Cardiac fibroblast (primary cell): ENCODE measurements at regions not wholly inside any gene's neighbourhood (a gene's known extent, or its start where the extent isn't known, plus 50 kb on each side); places are given as distances from the start of the nearest gene placed in this dataset.

Experiments used
- DNase-seq, 2 donors: peaks; one replicate each; pipeline versions ENCODE4 v3.0.0 to v3.0.0-alpha.2; 2010; ENCODE audit warnings: low read depth in 2 of 2
- H3K4me3 ChIP-seq, 2 donors: replicated peaks in 1 of 2; 1 replicate in 1 of 2; 2 replicates in 1 of 2; pipeline ENCODE4 v1.5.1; 2011; ENCODE audit warnings: low read depth in 2 of 2, low read length in 2 of 2, mild to moderate bottlenecking in 2 of 2, moderate library complexity in 1 of 2
- TF ChIP-seq, protein P1 (sequence below): IDR thresholded peaks from one replicate; pipeline ENCODE4 v1.5.1; 2011; ENCODE audit warnings: low read depth, mild to moderate bottlenecking, low read length, inconsistent platforms

DNA sequence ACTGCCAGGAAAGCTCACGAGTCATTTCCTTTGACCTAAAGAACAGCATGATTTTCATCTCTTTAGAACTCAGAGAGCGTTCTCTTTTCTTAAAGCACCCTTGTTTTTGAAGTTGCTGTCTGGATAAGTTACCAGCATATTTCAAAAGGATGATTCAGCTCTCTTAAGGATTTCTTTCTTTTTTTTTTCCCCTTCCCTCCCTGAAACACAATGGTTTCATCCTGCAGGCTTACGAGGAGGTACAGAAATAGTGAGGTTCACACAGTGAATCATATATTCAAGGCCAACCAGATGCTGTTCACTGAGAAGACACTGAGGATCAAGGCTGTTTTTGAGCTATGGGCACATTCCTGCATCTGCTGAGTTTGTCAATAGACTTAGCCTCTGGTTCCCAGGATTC is 257.2 kb downstream of the KIF4B start:
- H3K4me3 ChIP-seq: no peak overlapping the region
- TF ChIP-seq, protein P1, sequence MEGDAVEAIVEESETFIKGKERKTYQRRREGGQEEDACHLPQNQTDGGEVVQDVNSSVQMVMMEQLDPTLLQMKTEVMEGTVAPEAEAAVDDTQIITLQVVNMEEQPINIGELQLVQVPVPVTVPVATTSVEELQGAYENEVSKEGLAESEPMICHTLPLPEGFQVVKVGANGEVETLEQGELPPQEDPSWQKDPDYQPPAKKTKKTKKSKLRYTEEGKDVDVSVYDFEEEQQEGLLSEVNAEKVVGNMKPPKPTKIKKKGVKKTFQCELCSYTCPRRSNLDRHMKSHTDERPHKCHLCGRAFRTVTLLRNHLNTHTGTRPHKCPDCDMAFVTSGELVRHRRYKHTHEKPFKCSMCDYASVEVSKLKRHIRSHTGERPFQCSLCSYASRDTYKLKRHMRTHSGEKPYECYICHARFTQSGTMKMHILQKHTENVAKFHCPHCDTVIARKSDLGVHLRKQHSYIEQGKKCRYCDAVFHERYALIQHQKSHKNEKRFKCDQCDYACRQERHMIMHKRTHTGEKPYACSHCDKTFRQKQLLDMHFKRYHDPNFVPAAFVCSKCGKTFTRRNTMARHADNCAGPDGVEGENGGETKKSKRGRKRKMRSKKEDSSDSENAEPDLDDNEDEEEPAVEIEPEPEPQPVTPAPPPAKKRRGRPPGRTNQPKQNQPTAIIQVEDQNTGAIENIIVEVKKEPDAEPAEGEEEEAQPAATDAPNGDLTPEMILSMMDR: no peak
- DNase-seq: no peak

DNA sequence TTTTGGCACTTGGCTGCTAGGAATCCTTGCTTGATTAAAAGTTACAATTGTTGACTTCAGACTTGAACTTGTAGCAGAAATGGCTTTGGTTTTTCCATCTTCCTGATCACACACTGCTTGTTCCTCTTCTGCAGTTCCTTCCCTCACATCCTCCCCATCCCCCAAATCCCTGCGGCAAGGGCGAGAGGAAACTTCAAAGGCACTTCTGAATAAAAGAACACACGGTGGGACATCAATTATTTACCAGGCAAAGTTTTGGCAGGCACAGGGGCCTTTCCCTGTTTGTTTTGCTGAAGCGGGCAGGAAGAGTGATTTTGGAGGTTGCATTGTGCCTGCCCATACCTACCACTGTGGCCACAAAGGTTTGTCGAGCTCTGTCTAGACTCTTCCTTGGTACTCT is 260.9 kb downstream of the KIF4B start:
- H3K4me3 ChIP-seq: no peak overlapping the region
- no peak for DNase-seq
- TF ChIP-seq, protein P1: no peak

DNA sequence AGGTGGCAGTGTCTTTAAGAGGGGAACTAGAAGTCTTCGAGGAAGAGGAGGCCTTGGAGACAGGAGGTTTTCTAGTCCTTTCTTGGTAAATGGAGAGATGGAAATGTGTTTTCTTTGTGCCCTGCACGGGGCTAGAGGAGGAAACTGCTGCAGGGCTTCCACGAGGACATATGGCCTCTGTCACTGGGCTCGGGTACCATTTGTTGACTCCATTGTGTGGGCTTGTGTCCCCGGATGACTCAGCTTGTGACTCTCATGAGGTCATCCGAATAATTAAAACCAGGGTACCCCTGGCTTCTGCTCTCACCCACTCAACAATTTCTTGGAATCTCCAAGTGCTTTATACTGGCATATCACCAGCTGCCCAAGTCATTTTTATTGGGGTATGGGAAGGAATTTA is 261.7 kb downstream of the KIF4B start:
- TF ChIP-seq, protein P1: no peak

DNA sequence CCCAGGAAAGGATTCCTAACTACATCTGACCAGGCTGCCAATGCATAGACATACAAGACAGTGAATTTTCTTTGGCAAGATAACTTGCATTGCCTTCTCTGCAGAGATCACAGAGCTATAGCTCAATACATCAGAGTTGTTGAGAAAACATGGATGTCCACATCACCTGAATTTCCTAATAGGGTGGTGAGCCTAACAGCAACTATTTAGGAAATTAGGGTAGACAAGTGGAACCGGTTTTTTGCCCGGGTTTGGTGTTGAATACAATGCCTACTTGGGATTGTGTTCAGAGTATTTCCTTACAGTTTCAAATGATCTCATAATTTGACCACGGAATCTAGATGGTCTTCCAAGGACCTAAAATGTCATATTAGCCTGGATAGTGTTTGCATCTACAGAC is 262.7 kb downstream of the KIF4B start:
- no peak overlapping the region for H3K4me3 ChIP-seq
- DNase-seq: no peak
- TF ChIP-seq, protein P1: no peak

More for the DNA sequence above, 261.7 kb downstream of the KIF4B start:
- no peak for DNase-seq
- no peak overlapping the region for H3K4me3 ChIP-seq

DNA sequence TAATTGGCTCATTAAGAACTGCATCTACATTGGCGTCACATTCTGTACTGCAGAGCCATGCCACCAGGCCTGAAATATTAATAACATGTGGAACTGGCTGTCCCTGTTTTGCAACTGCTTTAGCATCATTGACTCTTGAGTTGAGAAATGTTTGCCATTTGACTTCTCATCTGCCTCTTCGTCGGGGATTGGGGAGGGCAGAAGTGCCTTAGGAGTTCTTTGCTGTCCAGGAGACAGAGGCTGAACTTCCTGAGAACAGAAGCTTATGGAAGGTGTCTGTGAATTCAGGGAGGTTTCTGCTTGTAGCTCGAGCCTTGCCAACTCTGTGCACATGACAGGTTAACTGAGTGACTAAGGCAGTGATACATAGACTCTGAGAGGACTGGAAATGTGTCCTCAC is 265.0 kb downstream of the KIF4B start:
- H3K4me3 ChIP-seq: no peak overlapping the region
- no peak for DNase-seq
- TF ChIP-seq, protein P1: no peak

DNA sequence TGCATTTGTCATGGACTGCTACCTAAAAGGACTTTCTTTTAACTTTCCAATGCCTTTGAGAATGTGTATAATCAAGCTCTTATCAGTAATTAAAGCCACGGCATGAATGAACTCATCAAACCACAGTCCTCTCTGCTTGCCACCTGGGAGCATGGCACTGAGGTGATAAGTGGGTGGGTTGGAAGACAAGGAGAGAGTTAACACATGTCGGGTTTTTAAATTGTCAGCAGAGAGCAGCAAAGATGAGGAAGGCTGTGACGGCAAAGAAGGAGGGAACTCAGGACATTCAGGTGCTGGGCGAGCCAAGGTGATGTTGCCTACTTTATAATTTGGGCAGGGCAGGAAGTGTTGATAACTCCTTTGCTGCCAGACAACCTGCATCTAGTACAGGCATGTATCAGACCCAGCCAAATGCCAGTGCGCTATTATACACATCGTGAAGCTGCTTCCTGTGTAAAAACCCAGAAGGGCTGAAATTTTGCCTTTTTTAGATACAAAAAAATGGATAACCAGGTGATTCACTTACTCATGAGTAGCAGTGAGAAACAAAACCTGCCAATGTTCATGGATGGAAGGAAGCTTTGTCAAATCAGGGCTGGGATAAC is 269.1 kb downstream of the KIF4B start:
- TF ChIP-seq, protein P1: no peak
- H3K4me3 ChIP-seq: no peak overlapping the region
- DNase-seq: no peak

DNA sequence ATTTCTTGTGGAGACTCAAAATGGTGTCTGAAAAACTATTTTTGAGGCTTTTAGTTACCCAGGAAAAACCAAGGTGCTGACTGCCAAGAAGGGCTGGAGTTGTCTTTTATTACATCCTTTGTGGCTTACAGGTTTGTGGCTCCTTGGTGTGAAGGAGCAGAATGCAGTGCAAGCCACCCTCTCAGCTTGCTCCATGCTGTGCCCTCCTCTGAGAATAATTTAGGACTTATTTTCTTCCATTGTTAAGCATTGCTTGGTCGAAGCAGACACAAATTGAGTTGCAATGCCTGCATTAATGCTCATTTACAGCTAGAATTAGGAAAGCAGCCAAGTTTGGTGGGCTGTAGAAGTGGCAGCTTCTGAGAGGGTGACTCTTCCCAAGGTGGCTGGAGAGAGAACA is 272.2 kb downstream of the KIF4B start:
- TF ChIP-seq, protein P1: no peak
- H3K4me3 ChIP-seq: no peak overlapping the region
- DNase-seq: no peak
